Heart right ventricle (tissue), 16 donors: ENCODE measurements at regions not wholly inside any gene's neighbourhood (a gene's known extent, or its start where the extent isn't known, plus 50 kb on each side); places are given as distances from the start of the nearest gene placed in this dataset.

Source experiments
- ATAC-seq, 8 donors: fragments of 200-7000 bp; cut with Tn5 transposase; one replicate each; pipeline ENCODE4 v1.9.1; 2020; ENCODE audit warnings: mild to moderate bottlenecking in 8 of 8, moderate library complexity in 8 of 8, moderate number of reproducible peaks in 1 of 8
- DNase-seq, 2 donors: peaks; one replicate each; pipeline ENCODE4 v3.0.0-alpha.2; 2020
- H3K27ac ChIP-seq, 10 donors: fragments of 200-600 bp; sonication (generic) in 2 of 10; one replicate each; pipeline versions ENCODE4 v1.5.0 to v1.8.0; 2020 to 2022; ENCODE audit warnings: mild to moderate bottlenecking in 3 of 10
- H3K27me3 ChIP-seq, 7 donors: fragments of 200-600 bp; one replicate each; pipeline ENCODE4 v1.8.0; 2021 to 2022; ENCODE audit warnings: mild to moderate bottlenecking in 2 of 7
- H3K36me3 ChIP-seq, 9 donors: fragments of 200-600 bp; sonication (generic) in 1 of 9; one replicate each; pipeline versions ENCODE4 v1.5.0 to v1.8.0; 2020 to 2022; ENCODE audit warnings: mild to moderate bottlenecking in 2 of 9
- H3K4me1 ChIP-seq, 9 donors: fragments of 200-600 bp; sonication (generic) in 1 of 9; one replicate each; pipeline versions ENCODE4 v1.5.0 to v1.8.0; 2020 to 2022; ENCODE audit warnings: mild to moderate bottlenecking in 4 of 9
- H3K4me3 ChIP-seq, 10 donors: fragments of 200-600 bp; sonication (generic) in 2 of 10; one replicate each; pipeline versions ENCODE4 v1.5.0 to v1.8.0; 2020 to 2022; ENCODE audit warnings: mild to moderate bottlenecking in 7 of 10, moderate library complexity in 2 of 10
- H3K9me3 ChIP-seq, 11 donors: fragments of 200-600 bp in 10 of 11; sonication (generic) in 2 of 11; one replicate each; pipeline versions ENCODE4 v1.5.0 to v1.8.0; 2013 to 2022; ENCODE audit warnings: mild to moderate bottlenecking in 2 of 11, control low read depth in 1 of 11, moderate library complexity in 1 of 11
- WGBS, 2 donors: extraction: QIAGEN DNeasy Blood & Tissue Kit; methylation state at CpG; one replicate each; pipeline ENCODE4 v1.1.7; 2013; ENCODE audit warnings: inconsistent platforms in 1 of 2; 5-methylcytosine and 5-hydroxymethylcytosine counted together
- intact Hi-C, 10 donors: fragments of 100-400 bp; cut with DNase I; formaldehyde crosslinking; loops; one replicate each; pipeline versions ENCODE4 v1.11.1 to v1.14.2; 2022
- TF ChIP-seq, protein P1 (sequence below), 9 donors: fragments of 200-600 bp; sonication (generic) in 2 of 9; IDR thresholded peaks; one replicate each; pipeline versions ENCODE4 v1.5.0 to v1.8.0; 2021 to 2022; ENCODE audit warnings: antibody characterized with exemption in 9 of 9, mild to moderate bottlenecking in 5 of 9, moderate library complexity in 1 of 9
- donor health status: Arrhythmogenic right ventricular cardiomyopathy.
- donor health status: ischemic (EF 13 %, LVEDD 7.1; RV severe dilation, severe dysfunction).
- donor health status: healthy with polysubstance abuse.
- donor health status: DM: no; HTN: yes; CAD: no.
- donor health status: DM: no; HTN: no; CAD: no.
- donor health status: ischemic (EF 25% LVEDD 6.9; RV normal size, moderate dysfunction).
- donor health status: ischemic (EF 25% LVEDD 5.7; RV mildly dilated, moderate dysfunction).
- donor health status: healthy.
- donor health status: DM: yes; HTN: yes; CAD: no.
- donor health status: Ischemic cardiomyopathy.
- donor health status: ischemic (EF 35%, LVEDD 5.7; RV mildly dilated, moderate dysfunction).
- donor health status: nonischemic (EF 11% LVEDD 7.7; RV severe dilation, severe dysfunction).
- donor health status: DM: yes; HTN: yes; CAD: no.
- donor health status: PGD.
- donor health status: ischemic (EF 29% LVEDD 5.4; RV normal size, mild dysfunction).
- donor health status: nonischemic (EF 23%, LVEDD 6.1; RV moderate dilation, normal function).

DNA sequence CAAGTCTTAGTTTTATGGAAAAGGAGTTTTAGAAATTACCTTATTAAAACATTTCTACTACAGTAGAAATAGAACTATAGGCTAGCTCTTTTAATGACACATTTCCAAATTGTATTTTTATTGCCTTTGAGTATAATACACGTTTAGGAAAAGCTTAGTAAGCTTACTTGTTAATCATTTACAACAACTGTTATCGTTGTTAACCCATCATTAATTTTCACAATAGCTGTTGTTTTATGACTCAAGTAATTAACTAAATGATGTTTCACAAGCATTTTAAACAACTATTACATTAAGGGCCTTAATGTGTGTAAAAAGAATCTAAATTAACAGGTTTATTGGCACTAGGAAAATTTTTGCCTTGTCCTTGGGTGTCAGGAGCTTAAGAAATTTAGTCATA lies 120.5 kb upstream of the THRB start:
- Histone ChIP-seq H3K27ac (no peak overlapping the region), H3K27me3 (peaks cover 0 to 3% (median 0%) of the 10 kb centered on the region in 7 donors), H3K4me3 (no peak overlapping the region), H3K36me3 (no peaks in the 10 kb centered on the region), H3K4me1 (no peaks in the 10 kb centered on the region), H3K9me3 (no peaks in the 10 kb centered on the region)
- ATAC-seq (no peak), DNase-seq (no peak)
- WGBS, 2 donors: 84 to 87% methylated on average over 2 of the region's 2 CpGs
- TF ChIP-seq, protein P1, sequence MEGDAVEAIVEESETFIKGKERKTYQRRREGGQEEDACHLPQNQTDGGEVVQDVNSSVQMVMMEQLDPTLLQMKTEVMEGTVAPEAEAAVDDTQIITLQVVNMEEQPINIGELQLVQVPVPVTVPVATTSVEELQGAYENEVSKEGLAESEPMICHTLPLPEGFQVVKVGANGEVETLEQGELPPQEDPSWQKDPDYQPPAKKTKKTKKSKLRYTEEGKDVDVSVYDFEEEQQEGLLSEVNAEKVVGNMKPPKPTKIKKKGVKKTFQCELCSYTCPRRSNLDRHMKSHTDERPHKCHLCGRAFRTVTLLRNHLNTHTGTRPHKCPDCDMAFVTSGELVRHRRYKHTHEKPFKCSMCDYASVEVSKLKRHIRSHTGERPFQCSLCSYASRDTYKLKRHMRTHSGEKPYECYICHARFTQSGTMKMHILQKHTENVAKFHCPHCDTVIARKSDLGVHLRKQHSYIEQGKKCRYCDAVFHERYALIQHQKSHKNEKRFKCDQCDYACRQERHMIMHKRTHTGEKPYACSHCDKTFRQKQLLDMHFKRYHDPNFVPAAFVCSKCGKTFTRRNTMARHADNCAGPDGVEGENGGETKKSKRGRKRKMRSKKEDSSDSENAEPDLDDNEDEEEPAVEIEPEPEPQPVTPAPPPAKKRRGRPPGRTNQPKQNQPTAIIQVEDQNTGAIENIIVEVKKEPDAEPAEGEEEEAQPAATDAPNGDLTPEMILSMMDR (IDR thresholded peaks at IDR 0.05): no peak
- intact Hi-C loops: no loop called here

DNA sequence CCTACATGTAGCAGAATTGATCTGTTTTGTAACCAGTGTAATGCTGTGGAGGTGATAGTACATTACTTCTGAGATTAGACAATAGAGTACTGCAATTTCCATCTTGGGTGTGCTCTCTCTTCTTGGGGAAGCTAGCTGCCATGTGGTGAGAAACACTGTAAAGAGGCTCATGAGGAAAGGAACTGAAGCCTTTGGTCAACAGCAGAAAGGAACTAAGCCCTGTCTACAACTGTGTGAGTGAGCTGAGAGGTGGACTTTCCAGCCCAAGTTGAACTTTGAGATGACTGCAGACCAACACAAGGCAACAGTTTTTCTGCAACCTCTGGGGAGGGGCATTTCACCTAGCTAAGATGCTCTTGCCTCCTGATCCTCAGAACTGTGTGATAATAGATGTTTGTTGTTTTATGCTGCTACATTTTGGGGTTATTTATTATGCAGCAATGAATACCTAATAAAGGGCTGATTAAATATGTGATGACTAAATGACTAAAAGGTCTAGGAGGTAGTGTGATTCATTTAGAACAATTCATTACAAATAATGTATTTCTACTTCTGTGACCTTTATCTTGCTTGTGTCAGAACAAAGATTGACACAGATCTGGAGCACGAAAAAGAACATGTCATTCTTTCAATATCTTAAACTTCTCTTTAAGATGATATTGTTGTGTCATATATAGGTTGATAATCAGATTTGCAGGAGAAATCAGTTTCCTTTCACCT lies 121.6 kb upstream of the THRB start:
- DNase-seq (no peak), ATAC-seq (no peak)
- no peaks in the 10 kb centered on the region for H3K4me1 ChIP-seq
- intact Hi-C loops: no loop called here
- no peaks in the 10 kb centered on the region for H3K36me3 ChIP-seq
- no peaks in the 10 kb centered on the region for H3K9me3 ChIP-seq
- H3K4me3 ChIP-seq: no peak overlapping the region
- 84 to 94% methylated on average over 1 of the region's 1 CpG for WGBS, 2 donors
- H3K27ac ChIP-seq: no peak overlapping the region
- TF ChIP-seq, protein P1 (IDR thresholded peaks at IDR 0.05): no peak
- H3K27me3 ChIP-seq: peaks cover 0 to 3% (median 0%) of the 10 kb centered on the region in 7 donors

DNA sequence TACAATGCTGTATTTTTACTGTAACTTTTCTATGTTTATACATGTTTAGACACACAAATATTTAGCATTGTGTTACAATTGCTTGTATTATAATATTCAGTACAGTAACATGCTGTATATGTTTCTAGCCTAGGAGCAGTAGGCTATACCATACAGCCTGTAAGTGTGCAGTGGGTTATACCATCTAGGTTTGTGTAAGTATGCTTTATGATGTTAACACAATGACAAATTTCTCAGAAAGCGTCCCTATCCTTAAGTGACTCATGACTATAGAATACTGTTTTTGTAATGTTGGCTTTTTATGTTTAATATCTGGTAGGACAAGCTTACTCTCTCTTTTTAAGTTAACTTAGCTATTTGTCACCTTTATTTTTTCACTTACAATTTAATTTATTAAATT lies 127.5 kb upstream of the THRB start:
- ATAC-seq: no peak
- no peak for DNase-seq
- no peak overlapping the region for H3K27ac ChIP-seq
- peaks cover 0 to 3% (median 0%) of the 10 kb centered on the region in 7 donors for H3K27me3 ChIP-seq
- no peaks in the 10 kb centered on the region for H3K36me3 ChIP-seq
- 83 to 93% methylated on average over 1 of the region's 1 CpG for WGBS, 2 donors
- no peak overlapping the region for H3K4me3 ChIP-seq
- H3K4me1 ChIP-seq: no peaks in the 10 kb centered on the region
- H3K9me3 ChIP-seq: peaks cover 0 to 8% (median 0%) of the 10 kb centered on the region in 11 donors
- intact Hi-C loops: no loop called here
- TF ChIP-seq, protein P1 (IDR thresholded peaks at IDR 0.05): no peak

DNA sequence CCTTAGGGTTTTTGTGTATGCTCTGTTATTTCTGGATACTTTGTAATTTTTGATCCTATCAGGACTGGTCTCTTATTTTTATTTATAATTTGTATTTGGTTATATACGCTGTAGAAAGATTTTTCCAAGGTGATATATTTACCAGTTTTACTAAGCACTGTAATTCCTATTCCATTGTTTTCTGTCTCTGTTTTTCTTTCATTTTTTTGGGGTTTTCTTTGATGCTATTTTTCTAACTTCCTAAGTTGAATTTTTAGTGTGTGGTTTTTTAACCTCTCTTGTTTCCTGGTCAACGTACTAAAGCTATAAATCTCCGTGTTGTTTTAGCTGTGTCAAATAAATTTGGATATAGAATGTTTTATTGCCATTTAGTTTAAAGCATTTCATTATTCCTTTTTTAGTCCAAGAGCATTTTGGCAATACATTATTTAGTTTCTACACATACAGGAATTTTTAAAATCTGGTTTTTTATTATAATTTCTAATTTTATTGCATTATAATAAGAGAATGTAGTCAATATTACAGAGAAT lies 128.1 kb upstream of the THRB start:
- TF ChIP-seq, protein P1 (IDR thresholded peaks at IDR 0.05): no peak
- peaks cover 0 to 2% (median 0%) of the 10 kb centered on the region in 7 donors for H3K27me3 ChIP-seq
- H3K27ac ChIP-seq: no peak overlapping the region
- H3K4me1 ChIP-seq: no peaks in the 10 kb centered on the region
- ATAC-seq (no peak), DNase-seq (no peak)
- intact Hi-C loops: no loop called here
- peaks cover 0 to 8% (median 0%) of the 10 kb centered on the region in 11 donors for H3K9me3 ChIP-seq
- WGBS, 2 donors: 68 to 81% methylated on average over 3 of the region's 3 CpGs
- no peak overlapping the region for H3K4me3 ChIP-seq
- no peaks in the 10 kb centered on the region for H3K36me3 ChIP-seq
